Suprapubic skin (tissue), 4 donors: ENCODE measurements at regions not wholly inside any gene's neighbourhood (a gene's known extent, or its start where the extent isn't known, plus 50 kb on each side); places are given as distances from the start of the nearest gene placed in this dataset.

Experiments used
- DNase-seq, 2 donors: peaks; one replicate each; pipeline ENCODE4 v3.0.0-alpha.2; 2019; ENCODE audit warnings: low spot score in 2 of 2
- H3K27ac ChIP-seq: fragments of 200-600 bp; sonication (generic); one replicate; pipeline ENCODE4 v1.5.1; 2019
- H3K27me3 ChIP-seq: fragments of 200-600 bp; sonication (generic); one replicate; pipeline ENCODE4 v1.5.1; 2019
- H3K36me3 ChIP-seq: fragments of 200-600 bp; sonication (generic); one replicate; pipeline ENCODE4 v1.5.1; 2019
- H3K4me1 ChIP-seq: fragments of 200-600 bp; sonication (generic); one replicate; pipeline ENCODE4 v1.5.1; 2019
- H3K4me3 ChIP-seq: fragments of 200-600 bp; sonication (generic); one replicate; pipeline ENCODE4 v1.5.1; 2019; ENCODE audit warnings: mild to moderate bottlenecking
- H3K9me3 ChIP-seq: fragments of 200-600 bp; sonication (generic); one replicate; pipeline ENCODE4 v1.5.1; 2019
- EP300 ChIP-seq: sonication (generic); formaldehyde crosslinking; IDR thresholded peaks from one replicate; pipeline ENCODE4 v1.6.1; 2017; ENCODE audit warnings: antibody characterized with exemption
- POLR2A ChIP-seq, 2 donors: fragments of 450-650 bp; IDR thresholded peaks; one replicate each; pipeline ENCODE4 v1.6.1; 2017; ENCODE audit warnings: antibody characterized with exemption in 2 of 2, mild to moderate bottlenecking in 2 of 2, moderate library complexity in 2 of 2
- POLR2AphosphoS5 ChIP-seq, 3 donors: sonication (generic); formaldehyde crosslinking; IDR thresholded peaks; one replicate each; pipeline ENCODE4 v1.6.1; 2017; ENCODE audit warnings: antibody characterized with exemption in 3 of 3
- WGBS: methylation state at CpG from one replicate; pipeline ENCODE4 v1.1.5; 2018; 5-methylcytosine and 5-hydroxymethylcytosine counted together
- TF ChIP-seq, protein P1 (sequence below), 2 donors: fragments of 200-600 bp in 1 of 2; fragments of 450-650 bp in 1 of 2; sonication (generic) in 1 of 2; IDR thresholded peaks; one replicate each; pipeline ENCODE4 v1.5.1; 2016 to 2019; ENCODE audit warnings: antibody characterized with exemption in 2 of 2, mild to moderate bottlenecking in 1 of 2, moderate library complexity in 1 of 2

GRCh38 chr13:50461189-50461588, 382.3 kb downstream of the DLEU7 start:
- H3K27ac ChIP-seq: no peak overlapping the region
- H3K36me3 ChIP-seq: no peaks in the 10 kb centered on the region
- H3K9me3 ChIP-seq: no peaks in the 10 kb centered on the region
- no peaks in the 10 kb centered on the region for H3K27me3 ChIP-seq
- TF ChIP-seq, protein P1, sequence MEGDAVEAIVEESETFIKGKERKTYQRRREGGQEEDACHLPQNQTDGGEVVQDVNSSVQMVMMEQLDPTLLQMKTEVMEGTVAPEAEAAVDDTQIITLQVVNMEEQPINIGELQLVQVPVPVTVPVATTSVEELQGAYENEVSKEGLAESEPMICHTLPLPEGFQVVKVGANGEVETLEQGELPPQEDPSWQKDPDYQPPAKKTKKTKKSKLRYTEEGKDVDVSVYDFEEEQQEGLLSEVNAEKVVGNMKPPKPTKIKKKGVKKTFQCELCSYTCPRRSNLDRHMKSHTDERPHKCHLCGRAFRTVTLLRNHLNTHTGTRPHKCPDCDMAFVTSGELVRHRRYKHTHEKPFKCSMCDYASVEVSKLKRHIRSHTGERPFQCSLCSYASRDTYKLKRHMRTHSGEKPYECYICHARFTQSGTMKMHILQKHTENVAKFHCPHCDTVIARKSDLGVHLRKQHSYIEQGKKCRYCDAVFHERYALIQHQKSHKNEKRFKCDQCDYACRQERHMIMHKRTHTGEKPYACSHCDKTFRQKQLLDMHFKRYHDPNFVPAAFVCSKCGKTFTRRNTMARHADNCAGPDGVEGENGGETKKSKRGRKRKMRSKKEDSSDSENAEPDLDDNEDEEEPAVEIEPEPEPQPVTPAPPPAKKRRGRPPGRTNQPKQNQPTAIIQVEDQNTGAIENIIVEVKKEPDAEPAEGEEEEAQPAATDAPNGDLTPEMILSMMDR (IDR thresholded peaks at IDR 0.05): no peak
- TF ChIP-seq POLR2A (IDR thresholded peaks at IDR 0.05) (no peak), POLR2AphosphoS5 (IDR thresholded peaks at IDR 0.05) (no peak), EP300 (no peak)
- H3K4me3 ChIP-seq: no peak overlapping the region
- no peak for DNase-seq
- no peaks in the 10 kb centered on the region for H3K4me1 ChIP-seq
- 76% methylated on average over 3 of the region's 3 CpGs for WGBS

- no peak overlapping the region for H3K4me3 ChIP-seq
- TF ChIP-seq, protein P1 (IDR thresholded peaks at IDR 0.05): no peak
- TF ChIP-seq POLR2A (IDR thresholded peaks at IDR 0.05) (no peak), POLR2AphosphoS5 (IDR thresholded peaks at IDR 0.05) (no peak), EP300 (no peak)
- DNase-seq: no peak
- H3K36me3 ChIP-seq: no peaks in the 10 kb centered on the region
- 84% methylated on average over 3 of the region's 3 CpGs for WGBS
- H3K27ac ChIP-seq: no peak overlapping the region
- peaks cover 7% of the 10 kb centered on the region for H3K4me1 ChIP-seq
- no peaks in the 10 kb centered on the region for H3K9me3 ChIP-seq
- no peaks in the 10 kb centered on the region for H3K27me3 ChIP-seq
These were observed 379.8 kb downstream of the DLEU7 start for GRCh38 chr13:50463719-50464118.

GRCh38 chr13:50464349-50465251, 378.9 kb downstream of the DLEU7 start:
- H3K4me3 ChIP-seq: no peak overlapping the region
- no peak for DNase-seq
- 75% methylated on average over 10 of the region's 10 CpGs for WGBS
- peaks cover 7% of the 10 kb centered on the region for H3K4me1 ChIP-seq
- no peak overlapping the region for H3K27ac ChIP-seq
- TF ChIP-seq POLR2AphosphoS5 (IDR thresholded peaks at IDR 0.05): no peak
- TF ChIP-seq, protein P1 (IDR thresholded peaks at IDR 0.05): no peak
- TF ChIP-seq POLR2A (IDR thresholded peaks at IDR 0.05): no peak
- TF ChIP-seq EP300: no peak
- no peaks in the 10 kb centered on the region for H3K9me3 ChIP-seq
- H3K27me3 ChIP-seq: no peaks in the 10 kb centered on the region
- no peaks in the 10 kb centered on the region for H3K36me3 ChIP-seq

DNA sequence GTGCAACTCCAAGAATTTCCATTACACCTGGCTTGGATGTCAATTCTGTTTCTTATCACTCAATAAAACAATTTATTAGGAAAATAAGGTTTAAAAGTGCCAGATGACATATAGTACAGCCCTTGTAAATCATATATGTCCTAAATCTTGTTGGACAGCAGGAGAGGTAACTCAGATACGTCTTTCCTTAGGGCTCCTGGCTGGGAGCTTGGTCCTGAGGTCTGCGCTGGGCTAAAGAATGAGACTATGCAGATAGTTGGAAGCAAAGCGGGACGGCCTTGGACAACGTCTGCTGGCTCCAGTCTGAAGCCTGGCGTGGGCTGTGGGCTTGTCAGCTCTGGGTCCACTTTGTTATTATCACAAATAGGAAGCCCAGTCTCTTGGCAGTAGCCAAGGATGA, 377.0 kb downstream of the DLEU7 start:
- TF ChIP-seq POLR2AphosphoS5 (IDR thresholded peaks at IDR 0.05) (no peak), POLR2A (IDR thresholded peaks at IDR 0.05) (no peak), EP300 (no peak)
- TF ChIP-seq, protein P1 (IDR thresholded peaks at IDR 0.05): no peak
- Histone ChIP-seq H3K4me3 (no peak overlapping the region), H3K4me1 (peaks cover 7% of the 10 kb centered on the region), H3K27me3 (no peaks in the 10 kb centered on the region), H3K9me3 (no peaks in the 10 kb centered on the region), H3K27ac (no peak overlapping the region), H3K36me3 (no peaks in the 10 kb centered on the region)
- WGBS: 88% methylated on average over 6 of the region's 6 CpGs
- DNase-seq: no peak

DNA sequence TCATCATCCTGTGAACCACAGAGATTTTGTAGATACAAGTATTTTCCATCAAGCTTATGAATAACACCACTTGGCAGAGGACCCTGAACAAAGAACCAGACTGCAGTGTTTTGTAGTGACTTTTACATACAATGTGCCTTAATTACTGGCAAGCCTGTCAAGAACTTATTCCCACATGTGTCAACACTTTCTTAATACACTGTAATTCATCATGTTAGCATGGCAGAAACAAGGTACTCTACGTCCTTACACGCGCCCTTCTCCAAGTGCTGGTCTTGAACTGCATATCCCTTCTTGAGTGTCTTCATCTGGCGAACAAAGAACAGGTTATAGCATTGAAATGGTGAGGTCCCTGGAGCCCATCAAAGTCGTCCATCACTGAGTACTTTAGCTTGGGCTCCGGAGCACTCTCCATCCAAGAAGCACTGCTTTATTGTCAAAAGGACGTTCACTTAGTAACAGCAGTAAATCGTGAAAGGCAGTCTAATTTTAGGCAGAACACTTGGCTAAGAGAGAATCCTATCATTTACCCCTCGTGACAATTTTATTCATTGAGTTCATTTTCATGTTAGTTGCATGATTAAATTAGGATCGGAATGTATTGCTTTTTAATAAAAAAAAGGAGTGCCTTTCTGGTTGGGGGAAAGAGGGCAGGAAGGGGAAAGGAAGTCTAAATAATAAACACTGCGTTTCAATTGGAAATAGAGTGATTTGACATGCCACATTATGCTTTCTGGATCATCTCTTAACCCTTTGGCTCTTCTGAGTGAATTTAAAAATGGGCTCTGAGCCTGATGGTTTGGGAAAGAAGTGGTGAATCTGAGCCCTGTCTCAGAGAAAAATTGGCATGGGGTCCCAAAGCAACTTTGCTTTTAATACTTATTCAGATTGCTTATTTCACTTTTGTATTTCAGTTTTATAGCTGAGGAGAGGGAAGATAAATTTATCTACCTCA, 376.1 kb downstream of the DLEU7 start:
- no peaks in the 10 kb centered on the region for H3K36me3 ChIP-seq
- H3K27ac ChIP-seq: no peak overlapping the region
- no peaks in the 10 kb centered on the region for H3K9me3 ChIP-seq
- no peak overlapping the region for H3K4me3 ChIP-seq
- TF ChIP-seq POLR2AphosphoS5 (IDR thresholded peaks at IDR 0.05) (no peak), POLR2A (IDR thresholded peaks at IDR 0.05) (no peak), EP300 (no peak)
- TF ChIP-seq, protein P1 (IDR thresholded peaks at IDR 0.05): no peak
- WGBS: 58% methylated on average over 11 of the region's 11 CpGs
- DNase-seq: no peak
- H3K4me1 ChIP-seq: peaks cover 7% of the 10 kb centered on the region
- no peaks in the 10 kb centered on the region for H3K27me3 ChIP-seq
